HG03060 (cell line): ENCODE measurements at regions not wholly inside any gene's neighbourhood (a gene's known extent, or its start where the extent isn't known, plus 50 kb on each side); places are given as distances from the start of the nearest gene placed in this dataset.

ENCODE experiments used
- ATAC-seq: cut with Tn5 transposase; IDR thresholded peaks from one replicate; pipeline ENCODE4 v1.9.1; 2021; ENCODE audit warnings: low read depth, moderate number of reproducible peaks; ENCODE audit not compliant: unreplicated experiment

GRCh38 chr5:98397081-98397480 lies 376.4 kb upstream of the RGMB start:
- no peak for ATAC-seq

GRCh38 chr5:98398465-98398864 lies 375.0 kb upstream of the RGMB start:
- no peak for ATAC-seq

- no peak for ATAC-seq
Observed at GRCh38 chr5:98401656-98402055, 371.8 kb upstream of the RGMB start.

GRCh38 chr5:98402130-98402529 lies 371.3 kb upstream of the RGMB start:
- ATAC-seq = no peak

GRCh38 chr5:98403131-98403530 lies 370.3 kb upstream of the RGMB start:
- no peak for ATAC-seq

GRCh38 chr5:98414938-98415337 lies 358.5 kb upstream of the RGMB start:
- no peak for ATAC-seq

GRCh38 chr5:98415663-98416062 lies 357.8 kb upstream of the RGMB start:
- no peak for ATAC-seq

GRCh38 chr5:98416541-98416940 lies 356.9 kb upstream of the RGMB start:
- no peak for ATAC-seq

GRCh38 chr5:98419825-98420224 lies 353.6 kb upstream of the RGMB start:
- no peak for ATAC-seq

- no peak for ATAC-seq
Observed at GRCh38 chr5:98424681-98425450, 348.6 kb upstream of the RGMB start.

GRCh38 chr5:98425640-98426039 lies 347.8 kb upstream of the RGMB start:
- ATAC-seq = no peak

- peak; percentile 51 for ATAC-seq
Observed at GRCh38 chr5:98428806-98429205, 344.7 kb upstream of the RGMB start.

- ATAC-seq = no peak
Observed at GRCh38 chr5:98432378-98432777, 341.1 kb upstream of the RGMB start.

GRCh38 chr5:98433022-98433421 lies 340.4 kb upstream of the RGMB start:
- ATAC-seq = no peak

- no peak for ATAC-seq
Observed at GRCh38 chr5:98433673-98434072, 339.8 kb upstream of the RGMB start.

GRCh38 chr5:98436667-98437066 lies 336.8 kb upstream of the RGMB start:
- no peak for ATAC-seq

GRCh38 chr5:98442448-98442847 lies 331.0 kb upstream of the RGMB start:
- no peak for ATAC-seq

GRCh38 chr5:98443881-98444280 lies 329.6 kb upstream of the RGMB start:
- ATAC-seq = no peak

GRCh38 chr5:98453296-98453695 lies 320.2 kb upstream of the RGMB start:
- ATAC-seq = no peak

GRCh38 chr5:98454407-98454806 lies 319.1 kb upstream of the RGMB start:
- no peak for ATAC-seq

- no peak for ATAC-seq
Observed at GRCh38 chr5:98454904-98455303, 318.6 kb upstream of the RGMB start.

GRCh38 chr5:98455665-98456064 lies 317.8 kb upstream of the RGMB start:
- no peak for ATAC-seq

- no peak for ATAC-seq
Observed at GRCh38 chr5:98458004-98458403, 315.5 kb upstream of the RGMB start.
